ENCODE measurements at regions not wholly inside any gene's neighbourhood (a gene's known extent, or its start where the extent isn't known, plus 50 kb on each side); places are given as distances from the start of the nearest gene placed in this dataset.

DNA sequence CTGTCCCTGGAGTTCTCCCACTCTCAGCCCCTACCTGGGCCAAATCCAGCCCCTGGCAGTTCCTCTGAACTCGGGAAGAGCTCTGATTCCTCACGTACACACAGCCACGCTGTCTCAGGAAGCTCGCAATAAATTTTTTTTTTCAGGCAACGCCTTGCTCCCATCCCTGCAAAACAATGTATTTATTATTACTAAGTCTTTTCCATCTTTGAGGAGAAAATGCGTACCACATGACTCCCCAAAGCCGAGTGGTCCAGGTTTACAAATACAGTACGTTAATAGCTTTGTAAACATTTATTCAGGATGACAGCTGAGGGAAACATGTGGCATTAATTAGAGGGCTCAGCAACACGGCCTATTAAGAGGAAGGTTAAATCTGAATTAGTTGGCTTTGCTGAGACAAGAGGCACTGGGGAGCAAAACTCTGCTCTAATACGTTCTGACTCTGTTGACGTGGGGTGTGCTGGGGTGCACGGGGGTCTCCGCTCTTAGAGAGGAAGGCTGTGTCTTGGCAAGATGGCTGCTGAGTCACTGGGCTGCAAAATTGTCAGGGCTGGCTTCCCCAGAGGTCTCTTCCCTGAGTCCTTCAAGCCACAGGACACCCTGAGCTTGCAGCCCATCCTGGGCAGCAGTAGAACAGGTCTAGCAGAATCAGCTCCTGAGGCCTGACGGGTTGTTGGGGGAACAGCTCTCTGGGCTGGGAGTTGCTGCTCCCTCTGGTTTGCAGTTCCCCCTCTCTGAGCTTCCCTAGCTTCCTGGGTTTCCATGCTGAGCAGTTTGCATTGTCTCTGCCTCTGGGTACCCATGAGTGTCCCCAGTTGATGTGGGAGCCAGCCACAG, 185.2 kb upstream of the TBX3 start:
- TF ChIP-seq CTCF (IDR thresholded peaks at IDR 0.05) (no peak), POLR2A (IDR thresholded peaks at IDR 0.05) (no peak)
